Fibroblast of the aortic adventitia (primary cell): ENCODE measurements at regions not wholly inside any gene's neighbourhood (a gene's known extent, or its start where the extent isn't known, plus 50 kb on each side); places are given as distances from the start of the nearest gene placed in this dataset.

Source experiments
- DNase-seq: peaks from one replicate; pipeline ENCODE4 v3.0.0-alpha.2; 2010; ENCODE audit warnings: low read depth
- H3K4me3 ChIP-seq: 2 replicates; pipeline ENCODE4 v1.5.1; 2011; ENCODE audit warnings: low read depth, mild to moderate bottlenecking, control low read depth, low read length, moderate library complexity
- CTCF ChIP-seq: IDR thresholded peaks from 2 replicates; pipeline ENCODE4 v1.5.1; 2011; ENCODE audit warnings: mild to moderate bottlenecking, low read length, control low read depth, inconsistent platforms; ENCODE audit not compliant: insufficient read depth

- no peak overlapping the region for H3K4me3 ChIP-seq
- no peak for DNase-seq
- no peak for TF ChIP-seq CTCF
Measured at GRCh38 chr9:11038366-11038765, 425.6 kb upstream of the PTPRD start.

GRCh38 chr9:11039006-11039405, 426.2 kb upstream of the PTPRD start:
- H3K4me3 ChIP-seq: no peak overlapping the region
- DNase-seq: no peak
- no peak for TF ChIP-seq CTCF

- no peak for DNase-seq
- no peak for TF ChIP-seq CTCF
- H3K4me3 ChIP-seq: no peak overlapping the region
Measured at GRCh38 chr9:11045589-11045988, 432.8 kb upstream of the PTPRD start.

GRCh38 chr9:11063263-11063662, 450.5 kb upstream of the PTPRD start:
- TF ChIP-seq CTCF: no peak
- no peak for DNase-seq
- no peak overlapping the region for H3K4me3 ChIP-seq

- TF ChIP-seq CTCF: no peak
- no peak for DNase-seq
- no peak overlapping the region for H3K4me3 ChIP-seq
Measured at GRCh38 chr9:11064909-11065308, 452.1 kb upstream of the PTPRD start.

GRCh38 chr9:11072176-11072575, 459.4 kb upstream of the PTPRD start:
- no peak for DNase-seq
- TF ChIP-seq CTCF: no peak
- no peak overlapping the region for H3K4me3 ChIP-seq

- no peak for TF ChIP-seq CTCF
- DNase-seq: no peak
- no peak overlapping the region for H3K4me3 ChIP-seq
Measured at GRCh38 chr9:11086561-11086960, 473.8 kb upstream of the PTPRD start.
